ENCODE measurements at regions not wholly inside any gene's neighbourhood (a gene's known extent, or its start where the extent isn't known, plus 50 kb on each side); places are given as distances from the start of the nearest gene placed in this dataset.

DNA sequence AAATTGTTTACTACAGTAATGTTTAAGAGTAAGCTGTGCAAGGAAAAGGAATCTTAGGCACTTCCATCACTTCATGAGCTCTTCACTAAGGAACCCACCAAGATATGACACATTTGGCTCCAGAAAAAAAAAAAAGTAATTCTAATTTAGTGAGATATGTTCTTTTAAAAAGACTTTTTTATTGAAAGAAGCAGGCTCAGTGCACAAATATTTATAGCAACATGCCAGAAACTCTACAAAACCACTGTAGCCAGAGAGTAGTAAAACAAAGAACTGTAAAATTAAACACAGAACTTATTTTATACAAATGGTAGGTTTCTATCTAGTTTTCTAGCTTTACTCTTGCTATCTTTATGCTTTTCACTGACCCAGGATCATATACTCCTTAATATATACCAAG is 434.6 kb upstream of the ADGRL2 start:
- Histone ChIP-seq H3K27me3 (ENCODE audit: control insufficient read depth in 1 of 2, insufficient read depth in 2 of 2, low read length in 2 of 2) (no peaks in the 10 kb centered on the region), H3K4me3 (ENCODE audit: low read depth in 1 of 2, low read length in 2 of 2) (no peak overlapping the region), H3K9me3 (ENCODE audit: control insufficient read depth in 2 of 2, insufficient read depth in 1 of 2, low read depth in 1 of 2, low read length in 1 of 2) (no peaks in the 10 kb centered on the region), H3K36me3 (ENCODE audit: control insufficient read depth in 2 of 2, insufficient read depth in 2 of 2, low read length in 1 of 2) (no peaks in the 10 kb centered on the region), H3K27ac (ENCODE audit: low read depth in 2 of 2, low read length in 1 of 2) (no peak overlapping the region), H3K4me1 (ENCODE audit: control insufficient read depth in 2 of 2, insufficient read depth in 2 of 2, low read length in 1 of 2) (no peaks in the 10 kb centered on the region)

DNA sequence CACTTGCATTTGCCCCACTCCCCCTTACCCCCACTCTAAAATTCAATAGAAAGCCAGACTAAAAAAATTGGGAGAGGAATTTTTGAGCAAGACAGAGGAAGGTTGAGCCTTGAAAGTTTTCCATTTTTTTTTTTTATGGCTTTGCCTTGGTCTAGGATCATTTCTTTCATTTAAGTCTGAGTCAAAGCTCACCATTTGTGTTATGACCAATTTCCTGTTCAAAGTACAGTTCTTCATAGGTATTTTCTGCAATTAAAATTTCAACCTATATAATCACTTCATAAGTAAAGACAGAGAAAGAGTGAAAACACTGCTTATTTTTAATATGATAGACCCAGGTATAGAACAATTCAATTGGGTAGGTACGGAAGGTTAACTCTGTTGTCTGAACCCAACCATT is 436.6 kb upstream of the ADGRL2 start:
- Histone ChIP-seq H3K27ac (ENCODE audit: low read depth in 2 of 2, low read length in 1 of 2) (no peak overlapping the region), H3K4me1 (ENCODE audit: control insufficient read depth in 2 of 2, insufficient read depth in 2 of 2, low read length in 1 of 2) (no peaks in the 10 kb centered on the region), H3K27me3 (ENCODE audit: control insufficient read depth in 1 of 2, insufficient read depth in 2 of 2, low read length in 2 of 2) (no peaks in the 10 kb centered on the region), H3K9me3 (ENCODE audit: control insufficient read depth in 2 of 2, insufficient read depth in 1 of 2, low read depth in 1 of 2, low read length in 1 of 2) (no peaks in the 10 kb centered on the region), H3K36me3 (ENCODE audit: control insufficient read depth in 2 of 2, insufficient read depth in 2 of 2, low read length in 1 of 2) (no peaks in the 10 kb centered on the region), H3K4me3 (ENCODE audit: low read depth in 1 of 2, low read length in 2 of 2) (no peak overlapping the region)
- 97 to 98% methylated on average over 1 of the region's 1 CpG for WGBS, 2 donors

DNA sequence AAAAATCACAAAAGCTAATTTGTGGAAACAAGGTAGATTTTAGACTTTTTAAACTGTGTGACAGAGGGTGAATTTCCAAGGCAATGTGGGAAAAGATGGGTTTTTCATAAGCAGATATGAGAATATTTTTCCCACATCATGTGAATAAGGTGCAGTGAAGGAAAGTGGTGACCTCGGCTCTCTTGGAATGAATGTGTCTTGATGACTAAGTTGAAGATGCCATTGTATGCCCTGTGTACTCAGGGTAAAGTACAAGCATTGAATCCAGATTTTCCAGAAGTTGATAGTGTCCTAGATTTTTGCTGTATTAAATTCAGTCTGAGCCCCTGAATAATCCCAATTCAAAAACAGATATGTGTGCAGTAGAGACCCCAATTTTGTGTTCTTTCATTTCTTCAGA is 442.6 kb upstream of the ADGRL2 start:
- WGBS, 2 donors = 68 to 74% methylated on average over 1 of the region's 1 CpG
- Histone ChIP-seq H3K4me3 (ENCODE audit: low read depth in 1 of 2, low read length in 2 of 2) (no peak overlapping the region), H3K4me1 (ENCODE audit: control insufficient read depth in 2 of 2, insufficient read depth in 2 of 2, low read length in 1 of 2) (no peaks in the 10 kb centered on the region), H3K27me3 (ENCODE audit: control insufficient read depth in 1 of 2, insufficient read depth in 2 of 2, low read length in 2 of 2) (no peaks in the 10 kb centered on the region), H3K9me3 (ENCODE audit: control insufficient read depth in 2 of 2, insufficient read depth in 1 of 2, low read depth in 1 of 2, low read length in 1 of 2) (no peaks in the 10 kb centered on the region), H3K27ac (ENCODE audit: low read depth in 2 of 2, low read length in 1 of 2) (no peak overlapping the region), H3K36me3 (ENCODE audit: control insufficient read depth in 2 of 2, insufficient read depth in 2 of 2, low read length in 1 of 2) (no peaks in the 10 kb centered on the region)

DNA sequence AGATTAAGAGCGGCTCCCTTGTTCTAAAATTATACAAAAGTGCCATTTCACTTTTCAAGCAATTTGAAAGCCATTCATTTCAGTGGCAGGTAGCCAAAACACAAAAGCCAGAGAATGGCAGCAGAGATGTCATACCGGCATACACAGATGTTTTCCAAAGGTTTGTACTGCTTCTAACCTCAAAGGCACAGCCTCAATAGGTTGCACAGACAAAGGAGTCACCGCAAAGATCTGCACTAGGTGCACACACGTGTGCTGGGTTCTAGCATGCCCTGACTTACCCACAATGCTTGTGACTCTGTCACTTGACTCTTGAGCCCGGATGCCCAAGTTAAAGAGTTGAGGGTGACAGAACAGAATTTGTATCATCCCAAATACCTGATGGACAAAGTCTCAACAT is 448.9 kb upstream of the ADGRL2 start:
- Histone ChIP-seq H3K27me3 (ENCODE audit: control insufficient read depth in 1 of 2, insufficient read depth in 2 of 2, low read length in 2 of 2) (no peaks in the 10 kb centered on the region), H3K36me3 (ENCODE audit: control insufficient read depth in 2 of 2, insufficient read depth in 2 of 2, low read length in 1 of 2) (no peaks in the 10 kb centered on the region), H3K4me3 (ENCODE audit: low read depth in 1 of 2, low read length in 2 of 2) (no peak overlapping the region), H3K4me1 (ENCODE audit: control insufficient read depth in 2 of 2, insufficient read depth in 2 of 2, low read length in 1 of 2) (no peaks in the 10 kb centered on the region), H3K27ac (ENCODE audit: low read depth in 2 of 2, low read length in 1 of 2) (no peak overlapping the region), H3K9me3 (ENCODE audit: control insufficient read depth in 2 of 2, insufficient read depth in 1 of 2, low read depth in 1 of 2, low read length in 1 of 2) (no peaks in the 10 kb centered on the region)
- 53 to 60% methylated on average over 5 of the region's 5 CpGs for WGBS, 2 donors

DNA sequence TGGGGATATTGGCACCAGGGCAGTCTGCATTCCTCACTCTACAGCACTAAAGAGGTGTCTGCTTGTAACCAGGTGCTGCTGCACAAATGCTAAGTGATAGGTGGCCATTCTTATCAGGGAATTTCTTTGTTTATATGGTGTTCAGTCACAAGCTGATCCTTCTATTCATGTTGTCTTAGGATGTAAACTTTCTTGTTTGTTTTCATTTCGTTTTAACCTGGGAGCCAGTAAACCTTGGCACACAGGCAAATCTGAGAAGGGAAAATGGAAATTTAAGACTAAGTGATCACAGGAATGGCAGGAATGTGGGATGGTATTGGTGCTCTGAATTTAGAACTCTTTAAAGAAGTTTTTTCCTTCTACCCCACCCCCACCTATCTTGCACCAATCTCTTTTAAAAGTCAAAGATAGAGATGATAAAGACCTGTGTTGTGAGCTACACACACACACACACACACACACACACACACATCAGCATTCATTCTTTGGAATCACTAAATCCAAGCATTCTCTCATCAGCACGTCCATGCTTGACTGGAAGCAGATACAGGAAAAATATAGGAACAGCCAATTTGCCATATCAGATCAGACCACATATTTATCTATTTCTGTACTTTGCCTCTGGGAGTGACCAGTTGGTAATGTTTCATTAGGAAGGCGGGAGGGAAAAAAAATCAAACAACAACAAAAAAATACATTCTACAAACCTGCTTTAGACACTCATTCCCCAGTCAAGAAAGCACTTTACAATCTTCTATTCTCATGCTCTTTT is 451.4 kb upstream of the ADGRL2 start:
- 58 to 60% methylated on average over 3 of the region's 3 CpGs for WGBS, 2 donors
- Histone ChIP-seq H3K27ac (ENCODE audit: low read depth in 2 of 2, low read length in 1 of 2) (no peak overlapping the region), H3K27me3 (ENCODE audit: control insufficient read depth in 1 of 2, insufficient read depth in 2 of 2, low read length in 2 of 2) (no peaks in the 10 kb centered on the region), H3K36me3 (ENCODE audit: control insufficient read depth in 2 of 2, insufficient read depth in 2 of 2, low read length in 1 of 2) (no peaks in the 10 kb centered on the region), H3K4me3 (ENCODE audit: low read depth in 1 of 2, low read length in 2 of 2) (no peak overlapping the region), H3K4me1 (ENCODE audit: control insufficient read depth in 2 of 2, insufficient read depth in 2 of 2, low read length in 1 of 2) (no peaks in the 10 kb centered on the region), H3K9me3 (ENCODE audit: control insufficient read depth in 2 of 2, insufficient read depth in 1 of 2, low read depth in 1 of 2, low read length in 1 of 2) (no peaks in the 10 kb centered on the region)

DNA sequence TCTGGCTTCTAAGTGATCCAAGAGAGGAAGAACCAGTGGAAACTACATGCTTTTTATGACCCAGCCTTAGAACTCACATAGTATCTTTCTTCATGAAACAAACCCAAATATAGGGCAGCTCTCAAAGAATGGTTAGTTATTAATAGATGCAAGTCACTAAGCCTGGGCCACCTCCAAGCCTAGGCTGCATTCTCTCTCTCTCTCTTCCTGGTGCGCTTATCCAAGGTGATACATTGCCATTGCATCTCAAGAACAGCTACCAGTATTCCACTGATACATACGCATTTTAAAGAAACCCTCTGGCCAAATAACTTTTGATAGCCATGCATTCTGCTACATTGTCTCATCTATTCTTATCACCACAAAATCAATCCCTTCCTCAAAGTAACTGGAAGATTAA is 455.6 kb upstream of the ADGRL2 start:
- Histone ChIP-seq H3K9me3 (ENCODE audit: control insufficient read depth in 2 of 2, insufficient read depth in 1 of 2, low read depth in 1 of 2, low read length in 1 of 2) (no peaks in the 10 kb centered on the region), H3K27ac (ENCODE audit: low read depth in 2 of 2, low read length in 1 of 2) (no peak overlapping the region), H3K27me3 (ENCODE audit: control insufficient read depth in 1 of 2, insufficient read depth in 2 of 2, low read length in 2 of 2) (no peaks in the 10 kb centered on the region), H3K4me3 (ENCODE audit: low read depth in 1 of 2, low read length in 2 of 2) (no peak overlapping the region), H3K36me3 (ENCODE audit: control insufficient read depth in 2 of 2, insufficient read depth in 2 of 2, low read length in 1 of 2) (no peaks in the 10 kb centered on the region), H3K4me1 (ENCODE audit: control insufficient read depth in 2 of 2, insufficient read depth in 2 of 2, low read length in 1 of 2) (no peaks in the 10 kb centered on the region)
- whole genome bisulfite sequencing, 2 donors = 90 to 92% methylated on average over 2 of the region's 2 CpGs

DNA sequence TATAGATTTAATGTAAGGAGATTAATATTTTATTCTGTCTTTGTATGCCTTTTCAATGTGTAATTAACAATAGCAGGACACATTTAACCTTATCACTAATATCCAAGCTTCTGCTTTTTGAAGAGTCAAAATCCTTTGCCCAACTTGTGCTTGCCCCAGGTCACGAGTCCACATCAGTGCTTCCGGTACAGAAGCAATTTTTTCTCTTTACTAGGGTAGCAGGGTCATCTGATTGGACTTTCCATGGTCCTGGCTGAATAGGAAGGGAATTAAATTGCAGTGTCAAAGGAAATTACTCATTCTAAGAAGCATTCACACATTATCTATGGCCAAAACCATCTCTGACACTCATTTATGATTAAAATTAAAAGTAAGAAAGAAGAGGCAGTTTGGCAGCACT is 460.5 kb upstream of the ADGRL2 start:
- WGBS, 2 donors = 65 to 74% methylated on average over 2 of the region's 2 CpGs
- no peaks in the 10 kb centered on the region for H3K27me3 ChIP-seq (ENCODE audit: control insufficient read depth in 1 of 2, insufficient read depth in 2 of 2, low read length in 2 of 2)
- H3K9me3 ChIP-seq (ENCODE audit: control insufficient read depth in 2 of 2, insufficient read depth in 1 of 2, low read depth in 1 of 2, low read length in 1 of 2) = no peaks in the 10 kb centered on the region
- H3K27ac ChIP-seq (ENCODE audit: low read depth in 2 of 2, low read length in 1 of 2) = no peak overlapping the region
- no peaks in the 10 kb centered on the region for H3K4me1 ChIP-seq (ENCODE audit: control insufficient read depth in 2 of 2, insufficient read depth in 2 of 2, low read length in 1 of 2)
- H3K4me3 ChIP-seq (ENCODE audit: low read depth in 1 of 2, low read length in 2 of 2) = no peak overlapping the region
- no peaks in the 10 kb centered on the region for H3K36me3 ChIP-seq (ENCODE audit: control insufficient read depth in 2 of 2, insufficient read depth in 2 of 2, low read length in 1 of 2)

DNA sequence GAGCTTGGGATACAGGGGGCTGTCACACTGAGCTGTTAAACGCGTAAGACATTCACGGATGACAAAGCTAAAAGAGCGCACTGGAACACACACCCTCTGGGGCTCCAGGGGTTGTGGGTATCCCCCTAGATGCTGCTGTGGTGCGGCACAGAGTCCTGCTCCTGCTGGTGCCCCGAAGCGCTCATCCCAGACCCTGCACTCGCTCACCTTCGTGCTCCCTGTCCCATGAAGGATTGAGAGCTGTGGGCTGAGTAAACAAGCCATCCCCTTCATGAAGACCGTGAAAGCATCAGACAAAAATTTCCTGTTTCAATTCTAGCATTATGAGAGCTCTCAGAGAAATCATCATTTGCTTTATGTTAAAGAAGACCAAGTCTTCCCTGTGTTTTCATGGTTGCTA is 463.5 kb upstream of the ADGRL2 start:
- H3K9me3 ChIP-seq (ENCODE audit: control insufficient read depth in 2 of 2, insufficient read depth in 1 of 2, low read depth in 1 of 2, low read length in 1 of 2) = no peaks in the 10 kb centered on the region
- no peaks in the 10 kb centered on the region for H3K4me1 ChIP-seq (ENCODE audit: control insufficient read depth in 2 of 2, insufficient read depth in 2 of 2, low read length in 1 of 2)
- H3K27me3 ChIP-seq (ENCODE audit: control insufficient read depth in 1 of 2, insufficient read depth in 2 of 2, low read length in 2 of 2) = no peaks in the 10 kb centered on the region
- 92 to 95% methylated on average over 10 of the region's 10 CpGs for WGBS, 2 donors
- no peak overlapping the region for H3K27ac ChIP-seq (ENCODE audit: low read depth in 2 of 2, low read length in 1 of 2)
- H3K36me3 ChIP-seq (ENCODE audit: control insufficient read depth in 2 of 2, insufficient read depth in 2 of 2, low read length in 1 of 2) = no peaks in the 10 kb centered on the region
- no peak overlapping the region for H3K4me3 ChIP-seq (ENCODE audit: low read depth in 1 of 2, low read length in 2 of 2)

DNA sequence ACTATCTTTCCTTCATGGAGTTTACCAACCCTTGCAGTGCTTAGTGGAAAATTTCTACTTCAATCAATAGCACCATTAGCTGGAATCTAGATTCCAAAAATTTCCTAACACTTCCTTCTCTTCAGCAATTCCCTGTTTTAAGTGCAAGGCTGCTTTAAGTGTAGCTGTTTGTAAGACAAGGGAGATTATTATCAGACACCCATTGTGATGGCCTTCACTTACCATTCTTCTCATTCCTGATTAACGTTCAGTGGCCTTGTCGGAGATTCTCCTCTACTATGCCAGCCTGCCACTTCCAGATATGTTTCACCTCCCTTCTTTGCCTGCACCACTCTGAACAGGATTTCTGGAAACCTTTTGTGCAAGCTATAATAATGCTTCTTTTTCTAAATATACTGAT is 464.9 kb upstream of the ADGRL2 start:
- Histone ChIP-seq H3K4me1 (ENCODE audit: control insufficient read depth in 2 of 2, insufficient read depth in 2 of 2, low read length in 1 of 2) (no peaks in the 10 kb centered on the region), H3K36me3 (ENCODE audit: control insufficient read depth in 2 of 2, insufficient read depth in 2 of 2, low read length in 1 of 2) (no peaks in the 10 kb centered on the region), H3K4me3 (ENCODE audit: low read depth in 1 of 2, low read length in 2 of 2) (no peak overlapping the region), H3K27me3 (ENCODE audit: control insufficient read depth in 1 of 2, insufficient read depth in 2 of 2, low read length in 2 of 2) (no peaks in the 10 kb centered on the region), H3K9me3 (ENCODE audit: control insufficient read depth in 2 of 2, insufficient read depth in 1 of 2, low read depth in 1 of 2, low read length in 1 of 2) (no peaks in the 10 kb centered on the region), H3K27ac (ENCODE audit: low read depth in 2 of 2, low read length in 1 of 2) (no peak overlapping the region)
- WGBS, 2 donors = 72 to 90% methylated on average over 2 of the region's 2 CpGs

DNA sequence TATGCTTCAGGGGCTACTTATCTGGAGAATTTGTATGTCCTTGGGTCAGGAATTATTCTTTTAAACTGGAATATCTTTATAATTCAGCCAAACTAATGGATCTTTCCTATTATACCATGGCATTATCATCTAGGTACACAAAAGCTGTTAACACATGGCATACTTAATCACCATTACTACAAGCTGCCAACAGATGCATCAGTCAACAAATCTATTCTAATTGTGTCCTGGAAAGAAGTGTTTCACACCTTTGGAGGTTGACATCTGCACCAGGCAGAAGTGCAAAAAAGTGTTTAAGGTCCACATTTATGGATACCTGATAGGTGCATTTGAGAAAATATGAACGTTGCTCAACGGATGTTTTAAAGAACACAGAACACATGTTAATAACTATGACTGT is 470.2 kb upstream of the ADGRL2 start:
- no peaks in the 10 kb centered on the region for H3K27me3 ChIP-seq (ENCODE audit: control insufficient read depth in 1 of 2, insufficient read depth in 2 of 2, low read length in 2 of 2)
- WGBS, 2 donors = 23 to 52% methylated on average over 2 of the region's 2 CpGs

More for the DNA sequence above, 470.2 kb upstream of the ADGRL2 start:
- H3K9me3 ChIP-seq (ENCODE audit: control insufficient read depth in 2 of 2, insufficient read depth in 1 of 2, low read depth in 1 of 2, low read length in 1 of 2) = no peaks in the 10 kb centered on the region
- no peak overlapping the region for H3K4me3 ChIP-seq (ENCODE audit: low read depth in 1 of 2, low read length in 2 of 2)
- no peaks in the 10 kb centered on the region for H3K4me1 ChIP-seq (ENCODE audit: control insufficient read depth in 2 of 2, insufficient read depth in 2 of 2, low read length in 1 of 2)
- H3K27ac ChIP-seq (ENCODE audit: low read depth in 2 of 2, low read length in 1 of 2) = no peak overlapping the region
- H3K36me3 ChIP-seq (ENCODE audit: control insufficient read depth in 2 of 2, insufficient read depth in 2 of 2, low read length in 1 of 2) = no peaks in the 10 kb centered on the region

All from esophagus (tissue), 2 donors.